A673 (cell line): ENCODE measurements at regions not wholly inside any gene's neighbourhood (a gene's known extent, or its start where the extent isn't known, plus 50 kb on each side); places are given as distances from the start of the nearest gene placed in this dataset.

Source experiments
- EZH2 ChIP-seq: fragments of 200-600 bp; sonication (generic); IDR thresholded peaks from 2 replicates; pipeline ENCODE4 v1.6.1; 2017; ENCODE audit warnings: borderline replicate concordance, low read depth, mild to moderate bottlenecking, mixed read lengths, antibody characterized with exemption, low read length; ENCODE audit not compliant: poor library complexity, severe bottlenecking
- TF ChIP-seq, protein P1 (sequence below): fragments of 300-800, 200-600 bp; sonication (generic); conservative IDR thresholded peaks from 2 replicates; pipeline ENCODE4 v1.5.1; 2017; ENCODE audit warnings: low read depth, mild to moderate bottlenecking, antibody characterized with exemption, low read length, moderate library complexity, mixed read lengths

- TF ChIP-seq, protein P1, sequence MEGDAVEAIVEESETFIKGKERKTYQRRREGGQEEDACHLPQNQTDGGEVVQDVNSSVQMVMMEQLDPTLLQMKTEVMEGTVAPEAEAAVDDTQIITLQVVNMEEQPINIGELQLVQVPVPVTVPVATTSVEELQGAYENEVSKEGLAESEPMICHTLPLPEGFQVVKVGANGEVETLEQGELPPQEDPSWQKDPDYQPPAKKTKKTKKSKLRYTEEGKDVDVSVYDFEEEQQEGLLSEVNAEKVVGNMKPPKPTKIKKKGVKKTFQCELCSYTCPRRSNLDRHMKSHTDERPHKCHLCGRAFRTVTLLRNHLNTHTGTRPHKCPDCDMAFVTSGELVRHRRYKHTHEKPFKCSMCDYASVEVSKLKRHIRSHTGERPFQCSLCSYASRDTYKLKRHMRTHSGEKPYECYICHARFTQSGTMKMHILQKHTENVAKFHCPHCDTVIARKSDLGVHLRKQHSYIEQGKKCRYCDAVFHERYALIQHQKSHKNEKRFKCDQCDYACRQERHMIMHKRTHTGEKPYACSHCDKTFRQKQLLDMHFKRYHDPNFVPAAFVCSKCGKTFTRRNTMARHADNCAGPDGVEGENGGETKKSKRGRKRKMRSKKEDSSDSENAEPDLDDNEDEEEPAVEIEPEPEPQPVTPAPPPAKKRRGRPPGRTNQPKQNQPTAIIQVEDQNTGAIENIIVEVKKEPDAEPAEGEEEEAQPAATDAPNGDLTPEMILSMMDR = no peak
- no peak for TF ChIP-seq EZH2
These were observed 407.1 kb downstream of the NEBL start for GRCh38 chr10:20489961-20490360.
